ENCODE measurements at regions not wholly inside any gene's neighbourhood (a gene's known extent, or its start where the extent isn't known, plus 50 kb on each side); places are given as distances from the start of the nearest gene placed in this dataset.

GRCh38 chr20:61082720-61083119 is 169.3 kb upstream of the CDH4 start:
- Histone ChIP-seq H3K9ac (ENCODE audit: low read depth, low read length) (no peak overlapping the region), H2AK9ac (replicated peaks; ENCODE audit: low read depth, low read length, poor library complexity) (no peak overlapping the region), H2BK120ac (ENCODE audit: low read depth, low read length) (no peak overlapping the region), H3K4me3 (ENCODE audit: insufficient read depth, low read depth, low read length) (no peak overlapping the region), H3K4ac (ENCODE audit: low read depth, low read length) (no peak overlapping the region), H4K8ac (ENCODE audit: low read depth in 2 of 2, low read length in 2 of 2) (no peak overlapping the region), H3K14ac (replicated peaks; ENCODE audit: low read depth, low read length) (no peak overlapping the region), H3K36me3 (ENCODE audit: control insufficient read depth, insufficient read depth, low read length) (no peaks in the 10 kb centered on the region), H3K27me3 (ENCODE audit: control insufficient read depth, insufficient read depth, low read length) (no peaks in the 10 kb centered on the region), H3K56ac (ENCODE audit: extremely low read depth, insufficient read depth, low read length) (no peak overlapping the region), H4K91ac (ENCODE audit: insufficient read depth, low read depth, low read length) (no peak overlapping the region), H3K23ac (ENCODE audit: low read depth, low read length) (no peak overlapping the region), H3K27ac (ENCODE audit: insufficient read depth, low read length) (no peak overlapping the region), H2BK15ac (ENCODE audit: low read depth, low read length) (no peak overlapping the region), H3K18ac (ENCODE audit: low read depth, low read length) (no peak overlapping the region), H2BK20ac (ENCODE audit: low read depth, low read length) (no peak overlapping the region), H3K4me1 (ENCODE audit: control insufficient read depth, insufficient read depth, low read length) (no peaks in the 10 kb centered on the region), H4K20me1 (ENCODE audit: insufficient read depth, low read length) (no peaks in the 10 kb centered on the region), H3K9me1 (ENCODE audit: insufficient read depth, low read length) (no peaks in the 10 kb centered on the region), H3K79me1 (ENCODE audit: low read depth in 1 of 2, low read length in 2 of 2) (no peaks in the 10 kb centered on the region), H3K9me3 (ENCODE audit: control insufficient read depth, insufficient read depth, low read length) (peaks cover 3% of the 10 kb centered on the region), H3K4me2 (ENCODE audit: low read depth, low read length) (no peak overlapping the region), H2AK5ac (ENCODE audit: low read depth, low read length) (no peak overlapping the region), H4K5ac (ENCODE audit: low read depth, low read length) (no peak overlapping the region), H2BK5ac (ENCODE audit: low read depth, low read length, poor library complexity, severe bottlenecking) (no peak overlapping the region), H2AFZ (replicated peaks; ENCODE audit: low read length, poor library complexity) (no peak overlapping the region)
- CTCF ChIA-PET: no interaction called here
- POLR2A ChIA-PET (ENCODE audit: unreplicated experiment): no interaction called here
- no peak for ATAC-seq (ENCODE audit: low read depth)
- no peak for TF ChIP-seq CTCF (conservative IDR thresholded peaks at IDR 0.05; ENCODE audit: low read depth, low read length)
- no peak for TF ChIP-seq RFX5 (IDR thresholded peaks at IDR 0.05; ENCODE audit: low read depth, low read length)
- no peak for TF ChIP-seq ELK1 (IDR thresholded peaks at IDR 0.05; ENCODE audit: borderline replicate concordance, low read depth, low read length)
- TF ChIP-seq CEBPB (IDR thresholded peaks at IDR 0.05; ENCODE audit: low read depth, low read length): no peak
- no peak for TF ChIP-seq MAZ (IDR thresholded peaks at IDR 0.05; ENCODE audit: borderline replicate concordance, low read depth, low read length)
- no peak for TF ChIP-seq CHD1 (IDR thresholded peaks at IDR 0.05; ENCODE audit: low read depth, low read length)
- TF ChIP-seq RCOR1 (IDR thresholded peaks at IDR 0.05; ENCODE audit: insufficient replicate concordance, low read length): no peak
- no peak for TF ChIP-seq FOS (IDR thresholded peaks at IDR 0.05; ENCODE audit: low read depth, low read length)
- TF ChIP-seq USF2 (IDR thresholded peaks at IDR 0.05; ENCODE audit: low read depth, low read length): no peak
- TF ChIP-seq MAFK (IDR thresholded peaks at IDR 0.05; ENCODE audit: low read depth, low read length): no peak
- TF ChIP-seq MXI1 (IDR thresholded peaks at IDR 0.05; ENCODE audit: borderline replicate concordance, low read depth, low read length): no peak
- no peak for TF ChIP-seq POLR2A (IDR thresholded peaks at IDR 0.05; ENCODE audit: low read depth, low read length)
- no peak for TF ChIP-seq BHLHE40 (IDR thresholded peaks at IDR 0.05; ENCODE audit: low read depth, low read length)
- TF ChIP-seq RAD21 (IDR thresholded peaks at IDR 0.05; ENCODE audit: low read length): no peak
- no TSS peak for BruUV-seq (replicated peaks)
- WGBS, 2 experiments (ENCODE audit: extremely low coverage in 2 of 2, insufficient read length in 1 of 2): 90% methylated on average over 2 of the region's 3 CpGs; no CpG with 5 or more reads in 1 of the 2 experiments
- dilution Hi-C loops (cut with HindIII; ENCODE audit: low sequenced_read_pairs, unreplicated experiment) (no loop called here), in situ Hi-C loops (cut with MboI; ENCODE audit: low sequenced_read_pairs) (no loop called here), intact Hi-C loops (cut with micrococcal nuclease) (no loop called here)
- no peak for DNase-seq
